CD4-positive, alpha-beta memory T cell (primary cell): ENCODE measurements at regions not wholly inside any gene's neighbourhood (a gene's known extent, or its start where the extent isn't known, plus 50 kb on each side); places are given as distances from the start of the nearest gene placed in this dataset.

Source experiments
- CTCF ChIA-PET: fragments of 350-600 bp; sonication (Branson Sonifier 250); formaldehyde crosslinking; loops from one replicate; lab custom pipeline; 2021; ENCODE audit warnings: inconsistent platforms; ENCODE audit not compliant: partially characterized antibody; lab: Charles Lee
- POLR2A ChIA-PET: fragments of 350-600 bp; sonication (Branson Sonifier 250); formaldehyde crosslinking; loops from one replicate; lab custom pipeline; 2021; ENCODE audit not compliant: partially characterized antibody; lab: Charles Lee
- DNase-seq, 5 donors: peaks; one replicate each; pipeline versions ENCODE4 v3.0.0 to v3.0.0-alpha.2; 2020 to 2022; ENCODE audit warnings: mixed read lengths in 1 of 5
- H3K27ac ChIP-seq: one replicate; pipeline ENCODE4 v1.7.0; 2013; ENCODE audit warnings: low read depth, low read length
- H3K27me3 ChIP-seq: 2 replicates; pipeline ENCODE4 v1.7.0; 2013; ENCODE audit warnings: mild to moderate bottlenecking, low read length, moderate library complexity; ENCODE audit not compliant: insufficient read depth
- H3K36me3 ChIP-seq: 2 replicates; pipeline ENCODE4 v1.7.0; 2013; ENCODE audit warnings: mild to moderate bottlenecking, low read length, moderate library complexity; ENCODE audit not compliant: insufficient read depth
- H3K4me1 ChIP-seq: 2 replicates; pipeline ENCODE4 v1.7.0; 2013; ENCODE audit warnings: mild to moderate bottlenecking, low read length, moderate library complexity; ENCODE audit not compliant: insufficient read depth
- H3K4me3 ChIP-seq, 2 donors: one replicate each; pipeline ENCODE4 v1.7.0; 2013; ENCODE audit warnings: low read length in 2 of 2, mild to moderate bottlenecking in 1 of 2
- H3K9me3 ChIP-seq, 2 donors: one replicate each; pipeline ENCODE4 v1.7.0; 2013; ENCODE audit warnings: low read length in 2 of 2, control low read depth in 1 of 2; ENCODE audit not compliant: control insufficient read depth in 1 of 2
- H3K27ac Mint-ChIP-seq, 7 donors: one replicate each; pipeline ENCODE4 v1.8.0; 2020 to 2021; ENCODE audit warnings: mixed read lengths in 7 of 7, mild to moderate bottlenecking in 6 of 7, inconsistent platforms in 3 of 7, moderate library complexity in 3 of 7
- H3K27me3 Mint-ChIP-seq, 2 donors: one replicate each; pipeline ENCODE4 v1.8.0; 2020 to 2021; ENCODE audit warnings: mixed read lengths in 2 of 2
- H3K36me3 Mint-ChIP-seq, 2 donors: one replicate each; pipeline ENCODE4 v1.8.0; 2020 to 2021; ENCODE audit warnings: mixed read lengths in 2 of 2, inconsistent platforms in 1 of 2, mild to moderate bottlenecking in 1 of 2
- H3K4me1 Mint-ChIP-seq, 4 donors: one replicate each; pipeline ENCODE4 v1.8.0; 2020 to 2021; ENCODE audit warnings: mixed read lengths in 4 of 4, mild to moderate bottlenecking in 1 of 4
- H3K4me3 Mint-ChIP-seq, 8 donors: one replicate each; pipeline ENCODE4 v1.8.0; 2020 to 2021; ENCODE audit warnings: mixed read lengths in 8 of 8, mild to moderate bottlenecking in 7 of 8, moderate library complexity in 6 of 8, inconsistent platforms in 3 of 8
- H3K9me3 Mint-ChIP-seq, 8 donors: one replicate each; pipeline ENCODE4 v1.8.0; 2020 to 2021; ENCODE audit warnings: mixed read lengths in 8 of 8, mild to moderate bottlenecking in 5 of 8, inconsistent platforms in 3 of 8, moderate library complexity in 1 of 8
- intact Hi-C: fragments of 100-400 bp; cut with micrococcal nuclease; formaldehyde crosslinking; loops from one replicate; pipeline ENCODE4 v1.15.1; 2023

- Histone ChIP-seq H3K9me3 (no peaks in the 10 kb centered on the region), H3K4me1 (peaks cover 11% of the 10 kb centered on the region), H3K4me3 (no peak overlapping the region), H3K27me3 (no peaks in the 10 kb centered on the region), H3K27ac (no peak overlapping the region), H3K36me3 (no peaks in the 10 kb centered on the region)
- intact Hi-C loops = no loop called here
- Mint-ChIP-seq H3K4me3 (peak overlapping the region in 1 of 8 donors; percentile 6), H3K27ac (no peak overlapping the region), H3K9me3 (peaks cover 0 to 7% (median 1%) of the 10 kb centered on the region in 8 donors), H3K36me3 (no peaks in the 10 kb centered on the region), H3K4me1 (peaks cover 6 to 13% (median 10%) of the 10 kb centered on the region in 4 donors), H3K27me3 (no peaks in the 10 kb centered on the region)
- CTCF ChIA-PET = no interaction called here
- no peak for DNase-seq
- POLR2A ChIA-PET = no interaction called here
These were observed 735.7 kb downstream of the BCL11B start for GRCh38 chr14:98536256-98536655.

- POLR2A ChIA-PET = no interaction called here
- no peaks in the 10 kb centered on the region for H3K9me3 Mint-ChIP-seq
These were observed 729.7 kb downstream of the BCL11B start for GRCh38 chr14:98542316-98542715.

GRCh38 chr14:98543074-98543473 lies 728.9 kb downstream of the BCL11B start:
- DNase-seq = no peak
- Histone ChIP-seq H3K4me1 (no peaks in the 10 kb centered on the region), H3K27me3 (no peaks in the 10 kb centered on the region), H3K36me3 (no peaks in the 10 kb centered on the region), H3K4me3 (no peak overlapping the region), H3K27ac (no peak overlapping the region), H3K9me3 (no peaks in the 10 kb centered on the region)
- ChIA-PET CTCF (no interaction called here), POLR2A (no interaction called here)
- Mint-ChIP-seq H3K27me3 (no peaks in the 10 kb centered on the region), H3K9me3 (no peaks in the 10 kb centered on the region), H3K27ac (no peak overlapping the region), H3K36me3 (no peaks in the 10 kb centered on the region), H3K4me1 (peaks cover 0 to 3% (median 1%) of the 10 kb centered on the region in 4 donors), H3K4me3 (no peak overlapping the region)
- intact Hi-C loops = no loop called here

More at GRCh38 chr14:98542316-98542715, 729.7 kb downstream of the BCL11B start:
- CTCF ChIA-PET = no interaction called here
- Histone ChIP-seq H3K4me1 (no peaks in the 10 kb centered on the region), H3K27ac (no peak overlapping the region), H3K36me3 (no peaks in the 10 kb centered on the region), H3K4me3 (no peak overlapping the region), H3K27me3 (no peaks in the 10 kb centered on the region), H3K9me3 (no peaks in the 10 kb centered on the region)
- DNase-seq = no peak
- intact Hi-C loops = no loop called here
- no peaks in the 10 kb centered on the region for H3K36me3 Mint-ChIP-seq
- H3K27me3 Mint-ChIP-seq = no peaks in the 10 kb centered on the region
- H3K27ac Mint-ChIP-seq = no peak overlapping the region
- H3K4me3 Mint-ChIP-seq = no peak overlapping the region
- peaks cover 0 to 1% (median 0%) of the 10 kb centered on the region in 4 donors for H3K4me1 Mint-ChIP-seq

- POLR2A ChIA-PET = no interaction called here
- no peak overlapping the region for H3K4me3 Mint-ChIP-seq
- H3K27me3 ChIP-seq = no peaks in the 10 kb centered on the region
These were observed 727.8 kb downstream of the BCL11B start for GRCh38 chr14:98544174-98544573.

GRCh38 chr14:98545181-98545580 lies 726.8 kb downstream of the BCL11B start:
- ChIA-PET CTCF (no interaction called here), POLR2A (no interaction called here)
- peaks cover 0 to 6% (median 6%) of the 10 kb centered on the region in 4 donors for H3K4me1 Mint-ChIP-seq
- no peak overlapping the region for H3K27ac ChIP-seq
- H3K4me3 ChIP-seq = no peak overlapping the region
- no peak overlapping the region for H3K27ac Mint-ChIP-seq
- intact Hi-C loops = no loop called here
- H3K4me3 Mint-ChIP-seq = no peak overlapping the region
- no peaks in the 10 kb centered on the region for H3K9me3 Mint-ChIP-seq
- DNase-seq = no peak
- no peaks in the 10 kb centered on the region for H3K9me3 ChIP-seq
- no peaks in the 10 kb centered on the region for H3K36me3 ChIP-seq
- H3K36me3 Mint-ChIP-seq = no peaks in the 10 kb centered on the region
- H3K27me3 ChIP-seq = no peaks in the 10 kb centered on the region
- no peaks in the 10 kb centered on the region for H3K27me3 Mint-ChIP-seq
- H3K4me1 ChIP-seq = no peaks in the 10 kb centered on the region

More at GRCh38 chr14:98544174-98544573, 727.8 kb downstream of the BCL11B start:
- no peak overlapping the region for H3K27ac ChIP-seq
- no peak for DNase-seq
- no peaks in the 10 kb centered on the region for H3K9me3 Mint-ChIP-seq
- H3K36me3 Mint-ChIP-seq = no peaks in the 10 kb centered on the region
- intact Hi-C loops = no loop called here
- peak overlapping the region in 1 of 7 donors; percentile 36 for H3K27ac Mint-ChIP-seq
- CTCF ChIA-PET = no interaction called here
- H3K4me3 ChIP-seq = no peak overlapping the region
- no peaks in the 10 kb centered on the region for H3K27me3 Mint-ChIP-seq
- H3K4me1 ChIP-seq = no peaks in the 10 kb centered on the region
- peaks cover 0 to 7% (median 6%) of the 10 kb centered on the region in 4 donors for H3K4me1 Mint-ChIP-seq
- H3K36me3 ChIP-seq = no peaks in the 10 kb centered on the region
- no peaks in the 10 kb centered on the region for H3K9me3 ChIP-seq

- H3K9me3 ChIP-seq = no peaks in the 10 kb centered on the region
- Mint-ChIP-seq H3K36me3 (no peaks in the 10 kb centered on the region), H3K27me3 (no peaks in the 10 kb centered on the region), H3K27ac (peak overlapping the region in 3 of 7 donors; percentile 4 to 38 (median 24)), H3K4me3 (no peak overlapping the region), H3K4me1 (peaks cover 0 to 6% (median 6%) of the 10 kb centered on the region in 4 donors), H3K9me3 (no peaks in the 10 kb centered on the region)
- ChIA-PET POLR2A (no interaction called here), CTCF (no interaction called here)
- H3K36me3 ChIP-seq = no peaks in the 10 kb centered on the region
- no peaks in the 10 kb centered on the region for H3K27me3 ChIP-seq
- H3K27ac ChIP-seq = no peak overlapping the region
- no peaks in the 10 kb centered on the region for H3K4me1 ChIP-seq
- no peak overlapping the region for H3K4me3 ChIP-seq
- intact Hi-C loops = no loop called here
- DNase-seq = no peak
These were observed 723.8 kb downstream of the BCL11B start for GRCh38 chr14:98548071-98548686.

GRCh38 chr14:98551028-98551427 lies 721.0 kb downstream of the BCL11B start:
- H3K9me3 Mint-ChIP-seq = peaks cover 0 to 5% (median 3%) of the 10 kb centered on the region in 8 donors
- Histone ChIP-seq H3K27ac (no peak overlapping the region), H3K4me1 (no peaks in the 10 kb centered on the region), H3K9me3 (no peaks in the 10 kb centered on the region), H3K36me3 (no peaks in the 10 kb centered on the region), H3K4me3 (no peak overlapping the region), H3K27me3 (no peaks in the 10 kb centered on the region)
- CTCF ChIA-PET = interaction anchor here (1.3 kb wide), 1 partner anchor 14 kb away, joined by 4 read pairs; no protein-coding TSS in a partner anchor
- POLR2A ChIA-PET = no interaction called here
- H3K27ac Mint-ChIP-seq = no peak overlapping the region
- peaks cover 0 to 6% (median 6%) of the 10 kb centered on the region in 4 donors for H3K4me1 Mint-ChIP-seq
- H3K4me3 Mint-ChIP-seq = no peak overlapping the region
- no peaks in the 10 kb centered on the region for H3K27me3 Mint-ChIP-seq
- intact Hi-C loops = no loop called here
- no peak for DNase-seq
- H3K36me3 Mint-ChIP-seq = no peaks in the 10 kb centered on the region
